ENCODE measurements at regions not wholly inside any gene's neighbourhood (a gene's known extent, or its start where the extent isn't known, plus 50 kb on each side); places are given as distances from the start of the nearest gene placed in this dataset.

DNA sequence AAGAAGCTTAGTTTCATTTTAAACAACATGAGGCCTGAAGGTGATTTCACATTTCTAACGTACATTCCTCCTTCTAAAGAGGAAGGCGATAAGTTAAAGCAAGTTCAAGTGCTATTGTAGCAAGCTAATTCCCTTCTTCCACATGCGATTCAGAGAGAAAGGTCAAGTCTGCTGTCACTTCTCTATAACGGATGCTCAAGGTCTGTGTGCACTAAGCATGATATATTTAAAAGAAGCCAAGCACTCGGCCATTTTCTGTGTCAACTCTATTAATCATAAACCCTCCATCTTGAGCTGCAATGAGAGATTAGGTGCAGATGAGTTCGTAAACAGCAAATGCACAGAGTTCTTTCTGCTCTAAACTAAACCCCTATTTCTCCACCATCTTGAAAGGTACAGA, 568.8 kb upstream of the ZFHX3 start:
- TF ChIP-seq, protein P1, sequence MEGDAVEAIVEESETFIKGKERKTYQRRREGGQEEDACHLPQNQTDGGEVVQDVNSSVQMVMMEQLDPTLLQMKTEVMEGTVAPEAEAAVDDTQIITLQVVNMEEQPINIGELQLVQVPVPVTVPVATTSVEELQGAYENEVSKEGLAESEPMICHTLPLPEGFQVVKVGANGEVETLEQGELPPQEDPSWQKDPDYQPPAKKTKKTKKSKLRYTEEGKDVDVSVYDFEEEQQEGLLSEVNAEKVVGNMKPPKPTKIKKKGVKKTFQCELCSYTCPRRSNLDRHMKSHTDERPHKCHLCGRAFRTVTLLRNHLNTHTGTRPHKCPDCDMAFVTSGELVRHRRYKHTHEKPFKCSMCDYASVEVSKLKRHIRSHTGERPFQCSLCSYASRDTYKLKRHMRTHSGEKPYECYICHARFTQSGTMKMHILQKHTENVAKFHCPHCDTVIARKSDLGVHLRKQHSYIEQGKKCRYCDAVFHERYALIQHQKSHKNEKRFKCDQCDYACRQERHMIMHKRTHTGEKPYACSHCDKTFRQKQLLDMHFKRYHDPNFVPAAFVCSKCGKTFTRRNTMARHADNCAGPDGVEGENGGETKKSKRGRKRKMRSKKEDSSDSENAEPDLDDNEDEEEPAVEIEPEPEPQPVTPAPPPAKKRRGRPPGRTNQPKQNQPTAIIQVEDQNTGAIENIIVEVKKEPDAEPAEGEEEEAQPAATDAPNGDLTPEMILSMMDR (IDR thresholded peaks at IDR 0.05) = no peak
- no peak for TF ChIP-seq POLR2A (IDR thresholded peaks at IDR 0.05)

All from right lobe of liver (tissue), 4 donors.